DMS114 treated with DMSO at 0.1 percent for 48 hours (cell line): ENCODE measurements at regions not wholly inside any gene's neighbourhood (a gene's known extent, or its start where the extent isn't known, plus 50 kb on each side); places are given as distances from the start of the nearest gene placed in this dataset.
"Not testable (repeated sequence)": the region's sequence is repeated elsewhere in the genome, so short reads cannot be mapped to it uniquely, and the experiment has no call there.

ENCODE experiments used
- DNase-seq: peaks from one replicate; lab custom pipeline; 2025; ENCODE audit not compliant: unreplicated experiment; lab: John Stamatoyannopoulos, UW

- no peak for DNase-seq
Measured at GRCh38 chr2:136297312-136297711, 179.4 kb upstream of the CXCR4 start.

DNA sequence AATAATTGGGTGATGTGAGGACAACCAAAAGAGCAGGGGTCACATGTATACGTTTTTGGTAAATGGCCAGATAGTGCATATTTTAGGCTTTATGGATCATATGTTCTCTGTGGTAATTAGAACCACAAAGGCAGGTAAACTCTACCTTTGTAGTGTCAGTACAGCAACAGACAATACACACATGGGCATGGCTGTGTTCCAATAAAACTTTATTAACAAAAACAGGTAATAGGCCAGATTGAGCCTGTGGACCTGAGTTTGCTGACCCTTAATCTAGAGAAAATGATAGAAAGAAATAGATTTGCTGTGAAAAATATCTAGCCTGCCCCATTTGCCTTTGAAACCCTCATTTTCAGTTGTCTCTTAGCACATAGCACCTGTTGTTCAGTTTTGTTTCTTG lies 177.2 kb upstream of the CXCR4 start:
- DNase-seq = no peak

DNA sequence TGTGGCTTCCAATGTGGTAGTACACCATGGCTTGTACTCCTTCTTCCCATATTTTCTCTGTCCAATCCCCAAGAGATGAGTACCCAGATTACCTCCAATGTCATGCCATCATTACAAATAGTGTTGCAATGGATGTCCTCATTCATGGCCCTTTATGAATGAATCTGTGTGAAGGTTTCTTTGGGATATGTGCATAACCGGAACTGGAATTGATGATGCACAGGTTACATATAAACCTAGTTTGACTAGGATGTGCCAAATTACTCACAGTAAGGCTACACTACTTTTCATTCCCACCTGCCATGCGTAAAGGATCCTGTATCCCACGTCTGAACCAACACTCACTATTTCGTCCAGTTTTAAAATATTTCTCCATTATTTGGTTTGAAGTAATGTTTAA lies 173.9 kb upstream of the CXCR4 start:
- DNase-seq = no peak

- DNase-seq = no peak
Measured at GRCh38 chr2:136290326-136290725, 172.4 kb upstream of the CXCR4 start.

GRCh38 chr2:136288249-136288648 lies 170.3 kb upstream of the CXCR4 start:
- DNase-seq = no peak

DNA sequence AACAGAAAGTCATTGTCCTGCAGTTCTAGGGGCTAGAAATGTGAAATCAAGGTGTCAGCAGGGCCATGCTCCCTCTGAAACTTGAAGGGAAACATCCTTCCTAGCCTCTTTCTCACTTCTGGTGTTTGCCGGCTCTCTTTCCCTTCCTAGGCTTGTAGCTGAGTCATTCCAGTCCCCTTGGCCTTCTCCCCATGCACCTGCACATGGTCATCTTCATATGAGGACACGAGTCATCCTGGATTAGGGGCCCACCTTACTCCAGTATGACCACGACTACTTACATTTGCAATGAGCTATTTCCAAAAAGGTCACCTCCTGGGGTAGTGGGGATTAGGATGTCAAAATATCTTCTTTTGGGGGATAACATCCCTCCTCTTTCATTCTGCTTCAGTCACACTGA lies 168.5 kb upstream of the CXCR4 start:
- no peak for DNase-seq

- DNase-seq = no peak
Measured at GRCh38 chr2:136284226-136285119, 166.5 kb upstream of the CXCR4 start.

DNA sequence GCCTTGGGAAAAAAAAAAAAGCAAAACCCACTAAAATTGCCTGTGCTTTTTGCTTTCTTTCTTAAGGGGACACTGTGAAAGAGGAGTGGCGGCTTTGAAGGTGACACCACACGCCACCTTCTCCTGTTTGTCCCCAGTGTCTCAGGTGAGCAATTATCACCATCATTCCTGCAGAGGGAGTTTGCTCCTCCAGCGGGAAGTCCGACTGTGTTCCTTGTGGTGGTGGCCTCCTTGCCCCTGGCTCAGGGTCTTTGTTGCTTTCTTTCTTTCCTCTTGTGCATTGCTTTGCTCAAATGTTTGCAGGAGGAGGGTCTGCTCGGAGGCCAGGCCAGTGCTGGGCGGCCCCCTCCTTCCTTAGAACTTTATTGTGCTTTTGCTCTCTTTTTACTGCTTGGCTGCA lies 164.3 kb upstream of the CXCR4 start:
- no peak for DNase-seq

GRCh38 chr2:136281281-136282114 lies 163.5 kb upstream of the CXCR4 start:
- DNase-seq = no peak

DNA sequence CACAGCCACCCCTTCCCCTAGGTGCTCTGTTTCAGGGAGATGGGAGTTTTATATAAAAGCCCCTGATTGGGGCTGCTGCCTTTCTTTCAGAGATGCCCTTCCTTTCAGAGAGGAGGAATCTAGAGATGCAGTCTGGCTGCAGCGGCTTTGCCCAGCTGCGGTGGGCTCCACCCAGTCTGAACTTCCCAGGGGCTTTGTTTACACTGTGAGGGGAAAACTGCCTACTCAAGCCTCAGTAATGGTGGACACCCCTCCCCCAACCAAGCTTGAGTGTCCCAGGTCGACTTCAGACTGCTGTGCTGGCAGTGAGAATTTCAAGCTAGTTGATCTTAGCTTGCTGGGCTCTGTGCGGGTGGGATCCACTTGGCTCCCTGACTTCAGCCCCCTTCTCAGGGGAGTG lies 148.4 kb upstream of the CXCR4 start:
- not testable (repeated sequence) for DNase-seq

DNA sequence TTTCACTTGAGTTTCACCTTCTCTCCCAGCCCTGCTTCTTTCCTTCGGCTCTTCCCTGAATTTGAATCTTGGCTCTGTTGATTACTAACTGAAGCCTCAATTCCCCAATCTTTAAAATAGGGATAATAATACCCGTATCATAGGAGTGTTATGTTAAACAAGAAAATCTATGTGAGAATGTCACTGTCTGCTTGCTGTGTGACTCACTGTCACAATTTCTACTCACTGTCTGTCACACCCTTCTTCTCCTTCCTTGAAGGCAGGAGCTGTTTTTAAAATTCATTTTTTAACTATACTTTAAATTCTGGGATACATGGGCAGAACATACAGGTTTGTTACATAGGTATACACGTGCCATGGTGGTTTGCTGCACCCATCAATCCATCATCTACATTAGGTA lies 141.6 kb upstream of the CXCR4 start:
- DNase-seq = no peak

DNA sequence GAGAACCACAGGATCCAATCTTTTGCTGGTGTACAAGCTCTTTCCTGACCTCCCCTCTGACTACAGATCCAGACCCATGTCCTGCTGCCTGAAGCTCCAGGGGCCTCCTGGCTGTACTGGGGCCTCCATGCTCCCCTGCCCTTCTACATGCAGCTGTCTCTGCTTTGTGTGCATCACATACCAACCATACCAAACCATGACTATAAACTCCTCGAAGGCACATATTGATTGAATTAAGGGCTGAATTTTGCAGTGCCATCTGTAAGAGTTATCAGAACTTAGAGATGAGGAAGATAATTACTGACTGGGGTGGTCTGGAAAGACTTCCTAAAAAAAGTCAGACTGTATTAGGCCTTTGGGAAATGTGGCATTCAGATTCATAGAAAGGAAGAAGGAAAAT lies 139.9 kb upstream of the CXCR4 start:
- DNase-seq = no peak

GRCh38 chr2:136255648-136256461 lies 137.9 kb upstream of the CXCR4 start:
- no peak for DNase-seq

- no peak for DNase-seq
Measured at GRCh38 chr2:136255127-136255526, 137.2 kb upstream of the CXCR4 start.

GRCh38 chr2:136254681-136255080 lies 136.7 kb upstream of the CXCR4 start:
- DNase-seq = no peak

DNA sequence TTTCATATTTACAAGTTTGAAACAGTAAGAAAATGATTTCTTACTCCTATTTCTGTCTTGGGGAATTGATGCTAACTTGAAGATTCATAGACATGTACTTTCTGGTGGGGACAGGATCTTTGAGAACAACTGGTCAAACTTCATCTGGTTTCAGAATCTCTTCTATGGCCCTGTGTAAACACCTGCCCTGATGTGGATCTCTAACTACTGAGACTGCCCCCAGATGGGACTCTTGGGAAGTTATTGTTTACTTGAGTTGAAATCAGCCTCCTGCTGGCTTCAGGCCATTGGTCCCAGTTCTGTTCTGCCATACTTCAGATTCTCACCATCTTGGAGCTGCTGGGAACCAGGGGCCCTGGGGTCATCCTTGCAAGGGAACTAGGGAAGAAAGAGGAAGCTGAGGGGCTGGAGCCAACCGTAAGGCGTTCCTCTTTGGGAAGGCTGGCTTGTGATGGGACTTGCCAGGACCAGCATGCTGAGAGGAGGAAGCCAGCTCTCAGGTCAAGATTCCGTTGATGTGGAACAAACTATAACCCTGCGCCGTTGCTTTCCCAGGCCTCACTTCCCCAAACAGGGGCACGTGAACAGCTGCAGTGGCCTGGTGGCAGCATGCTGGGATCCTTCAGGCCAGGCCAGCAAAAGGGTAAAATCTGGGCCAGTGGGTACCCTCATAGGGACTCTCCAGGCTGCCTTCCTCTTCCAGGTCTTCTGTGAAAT lies 135.5 kb upstream of the CXCR4 start:
- no peak for DNase-seq

GRCh38 chr2:136251885-136252585 lies 134.1 kb upstream of the CXCR4 start:
- DNase-seq = no peak

DNA sequence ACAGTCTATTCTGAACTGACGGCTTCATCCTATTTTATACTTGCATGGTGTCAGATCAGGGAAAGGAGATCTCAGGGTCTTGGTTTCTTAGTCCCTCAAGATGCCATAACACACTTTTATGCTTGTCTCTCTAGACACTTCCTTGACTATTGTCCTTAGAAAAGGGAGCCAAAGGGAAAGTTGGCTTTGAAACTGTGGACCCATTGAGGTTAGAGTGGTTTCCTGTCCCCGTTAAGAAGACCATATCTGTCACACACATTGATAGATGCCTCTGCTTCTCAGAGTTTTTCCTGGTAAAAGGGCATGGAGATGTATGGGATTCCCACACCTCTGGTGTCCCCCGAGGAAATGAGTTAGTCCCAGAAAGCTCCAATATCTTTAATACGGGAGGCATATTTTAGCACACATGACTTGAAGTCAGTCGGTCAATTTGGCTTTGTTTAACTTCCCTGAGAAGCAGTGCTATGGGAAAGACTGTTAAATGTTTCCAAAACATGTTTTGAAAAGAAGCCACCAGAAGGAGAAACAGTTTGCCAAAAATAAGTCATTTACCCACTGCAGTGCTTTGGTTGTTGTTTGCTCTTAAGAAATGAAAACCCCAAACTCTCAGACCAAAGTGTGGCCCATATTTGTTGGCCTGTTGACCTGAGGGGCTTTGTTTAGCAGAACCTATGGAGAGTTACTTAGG lies 133.4 kb upstream of the CXCR4 start:
- DNase-seq = no peak

DNA sequence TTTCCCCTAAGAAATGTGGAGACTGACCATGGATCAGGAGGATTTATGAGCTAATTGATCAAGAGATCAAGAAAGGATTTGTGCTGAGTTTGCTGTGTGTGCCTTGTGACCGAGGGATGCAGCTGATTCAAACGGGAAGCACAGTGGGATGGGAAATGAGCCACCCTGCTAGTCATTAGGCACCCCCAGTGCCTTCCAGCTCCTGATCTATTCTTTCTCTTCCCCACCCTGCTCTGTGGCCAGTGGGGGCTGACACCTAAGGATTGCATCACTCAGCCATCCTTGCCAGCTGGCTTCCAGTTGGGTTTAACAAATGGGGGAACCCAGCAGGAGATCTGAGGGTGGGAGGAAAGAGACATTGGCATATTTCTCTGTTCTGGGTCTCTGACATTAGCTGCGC lies 132.2 kb upstream of the CXCR4 start:
- DNase-seq = no peak

GRCh38 chr2:136248907-136249306 lies 131.0 kb upstream of the CXCR4 start:
- no peak for DNase-seq
